NT2/D1 (cell line): ENCODE measurements at regions not wholly inside any gene's neighbourhood (a gene's known extent, or its start where the extent isn't known, plus 50 kb on each side); places are given as distances from the start of the nearest gene placed in this dataset.

ENCODE experiments used
- YY1 ChIP-seq: IDR thresholded peaks from 2 replicates; pipeline ENCODE4 v1.6.1; 2011; ENCODE audit not compliant: insufficient read length, insufficient read depth
- ZNF274 ChIP-seq: IDR thresholded peaks from 2 replicates; pipeline ENCODE4 v1.6.1; 2011; ENCODE audit warnings: mild to moderate bottlenecking, low read depth, low read length

- TF ChIP-seq YY1: no peak
- TF ChIP-seq ZNF274: no peak
Measured at GRCh38 chr2:107338571-107338970, 452.6 kb upstream of the ST6GAL2 start.
